ENCODE measurements at regions not wholly inside any gene's neighbourhood (a gene's known extent, or its start where the extent isn't known, plus 50 kb on each side); places are given as distances from the start of the nearest gene placed in this dataset.

- no peak for DNase-seq (ENCODE audit: low spot score)
- Histone ChIP-seq H3K27ac (no peak overlapping the region), H3K4me3 (no peak overlapping the region)
- TF ChIP-seq CTCF (IDR thresholded peaks at IDR 0.05), result no peak
These were observed 215.4 kb upstream of the PRICKLE1 start for GRCh38 chr12:42804928-42805327.

GRCh38 chr12:42802785-42803189 is 213.2 kb upstream of the PRICKLE1 start:
- Histone ChIP-seq H3K4me3 (no peak overlapping the region), H3K27ac (no peak overlapping the region)
- DNase-seq (ENCODE audit: low spot score), result no peak
- no peak for TF ChIP-seq CTCF (IDR thresholded peaks at IDR 0.05)

GRCh38 chr12:42801271-42801670 is 211.7 kb upstream of the PRICKLE1 start:
- DNase-seq (ENCODE audit: low spot score), result no peak
- TF ChIP-seq CTCF (IDR thresholded peaks at IDR 0.05), result no peak
- Histone ChIP-seq H3K4me3 (no peak overlapping the region), H3K27ac (no peak overlapping the region)

- Histone ChIP-seq H3K4me3 (no peak overlapping the region), H3K27ac (no peak overlapping the region)
- TF ChIP-seq CTCF (IDR thresholded peaks at IDR 0.05), result no peak
- DNase-seq (ENCODE audit: low spot score), result no peak
These were observed 210.4 kb upstream of the PRICKLE1 start for GRCh38 chr12:42799966-42800365.

- no peak overlapping the region for H3K27ac ChIP-seq
- TF ChIP-seq CTCF (IDR thresholded peaks at IDR 0.05), result no peak
- no peak overlapping the region for H3K4me3 ChIP-seq
- DNase-seq (ENCODE audit: low spot score), result no peak
These were observed 209.4 kb upstream of the PRICKLE1 start for GRCh38 chr12:42798811-42799438.

- H3K4me3 ChIP-seq, result no peak overlapping the region
- no peak overlapping the region for H3K27ac ChIP-seq
- no peak for TF ChIP-seq CTCF (IDR thresholded peaks at IDR 0.05)
- no peak for DNase-seq (ENCODE audit: low spot score)
These were observed 205.3 kb upstream of the PRICKLE1 start for GRCh38 chr12:42794806-42795205.

GRCh38 chr12:42793166-42793565 is 203.6 kb upstream of the PRICKLE1 start:
- Histone ChIP-seq H3K4me3 (no peak overlapping the region), H3K27ac (no peak overlapping the region)
- DNase-seq (ENCODE audit: low spot score), result no peak
- TF ChIP-seq CTCF (IDR thresholded peaks at IDR 0.05), result no peak

All from coronary artery (tissue), 2 donors.